ENCODE measurements at regions not wholly inside any gene's neighbourhood (a gene's known extent, or its start where the extent isn't known, plus 50 kb on each side); places are given as distances from the start of the nearest gene placed in this dataset.

DNA sequence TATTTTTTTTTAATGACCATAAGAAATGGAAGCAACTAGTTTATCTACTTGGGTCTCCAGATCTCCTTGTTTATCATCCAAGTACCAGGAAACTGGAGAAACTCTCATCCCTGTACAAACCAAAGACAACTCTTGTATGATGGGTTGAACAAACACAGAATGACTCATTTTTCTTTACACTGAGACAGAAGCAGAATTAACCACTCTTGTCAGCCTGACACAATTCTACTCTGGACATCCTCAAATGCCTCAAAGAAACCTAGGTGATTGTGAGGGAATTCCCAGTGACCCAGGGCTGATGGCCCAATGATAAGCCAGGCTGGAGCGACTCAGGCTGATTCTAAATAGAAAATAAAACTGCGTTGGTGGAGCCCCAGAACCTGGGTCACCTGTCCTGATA is 151.5 kb downstream of the ZNF737 start:
- TF ChIP-seq GATA2 (IDR thresholded peaks at IDR 0.05; ENCODE audit: low read depth, low read length): no peak
- TF ChIP-seq GATA3 (IDR thresholded peaks at IDR 0.05; ENCODE audit: low read depth, low read length): no peak

DNA sequence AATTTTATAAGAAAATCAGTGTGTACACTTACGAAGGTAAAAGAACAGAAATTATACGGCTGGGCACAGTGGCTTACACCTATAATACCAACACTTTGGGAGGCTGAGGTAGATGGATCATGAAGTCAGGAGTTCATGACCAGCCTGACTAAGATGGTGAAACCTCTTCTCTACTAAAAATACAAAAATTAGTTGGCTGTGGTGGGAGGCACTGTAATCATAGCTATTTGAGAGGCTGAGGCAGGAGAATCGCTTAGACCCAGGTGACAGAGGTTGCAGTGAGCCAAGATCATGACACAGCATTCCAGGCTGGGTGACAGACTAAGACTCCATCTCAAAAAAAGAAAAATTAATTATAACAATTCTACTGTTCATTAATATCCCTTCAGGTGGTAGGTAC is 151.9 kb downstream of the ZNF737 start:
- TF ChIP-seq GATA2 (IDR thresholded peaks at IDR 0.05; ENCODE audit: low read depth, low read length): no peak
- TF ChIP-seq GATA3 (IDR thresholded peaks at IDR 0.05; ENCODE audit: low read depth, low read length): no peak

DNA sequence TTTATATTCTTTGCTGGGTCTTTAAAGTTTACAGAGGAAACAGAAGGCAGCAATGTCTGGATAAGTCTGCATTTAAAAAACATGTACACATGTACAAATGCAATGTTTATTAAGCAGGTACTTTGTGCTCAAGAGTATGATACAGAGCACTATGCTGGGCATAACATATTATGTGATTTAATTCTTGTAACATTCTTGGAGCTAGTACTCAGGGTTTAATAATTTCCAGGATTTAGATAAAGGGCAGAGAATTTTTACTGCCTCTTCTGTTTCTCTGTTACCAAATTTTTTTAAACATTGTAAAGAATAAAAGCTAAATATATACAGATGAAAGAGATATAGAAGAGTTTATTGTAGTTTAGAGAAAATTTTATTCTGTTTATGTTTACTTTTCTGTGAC is 152.7 kb downstream of the ZNF737 start:
- no peak for TF ChIP-seq GATA3 (IDR thresholded peaks at IDR 0.05; ENCODE audit: low read depth, low read length)
- no peak for TF ChIP-seq GATA2 (IDR thresholded peaks at IDR 0.05; ENCODE audit: low read depth, low read length)

DNA sequence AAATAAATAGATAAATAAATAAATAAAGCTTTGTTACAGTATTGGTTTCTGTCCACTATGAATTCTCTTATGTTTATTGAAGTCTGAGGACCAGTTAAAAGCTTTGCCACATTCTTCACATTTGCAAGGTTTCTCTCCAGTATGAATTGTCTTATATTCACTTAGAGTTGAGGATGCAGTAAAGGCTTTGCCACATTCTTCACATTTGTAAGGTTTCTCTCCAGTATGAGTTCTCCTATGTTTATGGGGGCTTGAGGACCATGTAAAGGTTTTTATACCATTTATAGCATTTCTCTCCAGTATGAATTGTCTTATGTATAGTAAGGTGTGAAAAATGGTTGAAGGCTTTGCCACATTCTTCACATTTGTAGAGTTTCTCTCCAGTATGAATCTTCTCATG is 168.3 kb downstream of the ZNF737 start:
- TF ChIP-seq GATA2 (IDR thresholded peaks at IDR 0.05; ENCODE audit: low read depth, low read length): no peak
- TF ChIP-seq GATA3 (IDR thresholded peaks at IDR 0.05; ENCODE audit: low read depth, low read length): no peak

DNA sequence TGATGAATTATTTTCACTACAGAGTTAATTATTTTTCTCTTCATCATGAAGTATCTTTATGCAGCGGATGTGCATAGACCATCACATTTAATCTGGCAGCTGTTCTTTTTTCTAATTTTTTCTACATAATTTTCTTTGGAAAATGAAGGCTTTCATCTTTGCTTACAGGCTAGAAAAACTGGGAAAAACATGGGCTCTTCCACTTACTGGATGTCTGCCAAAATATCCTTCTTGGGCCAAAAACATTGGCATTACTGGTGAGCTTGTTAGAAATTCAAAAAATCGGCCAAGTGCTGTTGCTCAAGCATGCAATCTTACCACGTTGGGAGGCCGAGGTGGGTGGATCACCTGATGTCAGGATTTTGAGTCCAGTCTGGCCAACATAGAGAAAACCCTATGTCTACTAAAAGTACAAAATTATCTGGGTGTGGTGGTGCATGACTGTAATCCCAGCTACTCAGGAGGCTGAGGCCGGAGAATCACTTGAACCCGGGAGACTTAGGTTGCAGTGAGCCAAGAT is 176.8 kb downstream of the ZNF737 start:
- TF ChIP-seq GATA3 (IDR thresholded peaks at IDR 0.05; ENCODE audit: low read depth, low read length) (no peak), GATA2 (IDR thresholded peaks at IDR 0.05; ENCODE audit: low read depth, low read length) (no peak)

DNA sequence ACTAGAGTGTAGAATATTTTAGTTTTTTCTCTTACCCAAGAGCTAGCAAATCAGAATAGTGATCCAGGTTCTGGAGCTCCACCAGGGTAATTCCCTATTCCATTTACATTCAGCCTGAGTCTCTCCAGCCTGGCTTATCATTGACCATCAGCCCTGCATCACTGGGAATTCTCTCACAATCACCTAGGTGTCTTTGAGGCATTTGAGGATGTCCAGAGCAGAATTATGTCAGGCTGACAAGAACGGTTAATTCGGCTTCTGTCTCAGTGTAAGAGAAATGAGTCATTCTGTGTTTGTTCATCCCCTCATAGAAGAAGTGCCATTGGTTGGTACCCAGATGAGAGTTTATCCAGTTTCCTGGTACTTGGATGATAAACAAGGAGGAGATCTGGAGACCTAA is 180.5 kb downstream of the ZNF737 start:
- TF ChIP-seq GATA2 (IDR thresholded peaks at IDR 0.05; ENCODE audit: low read depth, low read length) (no peak), GATA3 (IDR thresholded peaks at IDR 0.05; ENCODE audit: low read depth, low read length) (no peak)

DNA sequence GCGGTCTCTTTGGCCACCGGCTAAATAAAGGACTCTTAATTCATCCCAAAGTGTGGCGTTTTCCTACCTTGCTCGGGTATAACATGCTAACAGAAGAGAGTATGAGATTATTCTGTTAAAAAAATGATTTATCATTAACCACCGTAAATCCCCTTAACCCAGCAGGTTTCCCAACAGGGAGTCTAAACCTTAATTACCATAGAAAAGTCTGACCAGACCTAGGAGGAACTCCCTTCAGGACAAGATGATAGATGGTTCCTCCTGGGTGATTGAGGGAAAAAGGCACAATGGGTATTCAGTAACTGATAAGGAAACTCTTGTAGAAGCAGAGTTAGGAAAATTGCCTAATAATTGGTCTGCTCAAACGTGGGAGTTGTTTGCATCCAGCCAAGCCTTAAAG is 193.7 kb downstream of the ZNF737 start:
- TF ChIP-seq GATA2 (IDR thresholded peaks at IDR 0.05; ENCODE audit: low read depth, low read length) (no peak), GATA3 (IDR thresholded peaks at IDR 0.05; ENCODE audit: low read depth, low read length) (no peak)

DNA sequence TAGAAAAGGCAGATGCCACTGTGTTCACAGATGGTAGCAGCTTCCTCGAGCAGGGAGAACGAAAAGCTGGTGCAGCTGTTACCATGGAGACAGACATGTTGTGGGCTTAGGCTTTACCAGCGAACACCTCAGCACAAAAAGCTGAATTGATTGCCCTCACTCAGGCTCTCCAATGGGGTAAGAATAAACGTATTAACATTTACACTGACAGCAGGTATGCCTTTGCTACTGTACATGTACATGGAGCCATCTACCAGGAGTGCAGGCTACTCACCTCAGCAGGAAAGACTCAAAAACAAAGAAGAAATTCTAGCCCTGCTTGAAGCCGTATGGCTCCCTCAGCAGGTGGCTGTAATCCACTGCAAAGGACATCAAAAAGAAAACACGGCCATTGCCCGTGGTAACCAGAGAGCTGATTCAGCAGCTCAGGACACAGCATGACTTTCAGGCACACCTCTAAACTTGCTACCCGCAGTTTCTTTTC is 197.7 kb downstream of the ZNF737 start:
- TF ChIP-seq GATA3 (IDR thresholded peaks at IDR 0.05; ENCODE audit: low read depth, low read length) (no peak), GATA2 (IDR thresholded peaks at IDR 0.05; ENCODE audit: low read depth, low read length) (no peak)

DNA sequence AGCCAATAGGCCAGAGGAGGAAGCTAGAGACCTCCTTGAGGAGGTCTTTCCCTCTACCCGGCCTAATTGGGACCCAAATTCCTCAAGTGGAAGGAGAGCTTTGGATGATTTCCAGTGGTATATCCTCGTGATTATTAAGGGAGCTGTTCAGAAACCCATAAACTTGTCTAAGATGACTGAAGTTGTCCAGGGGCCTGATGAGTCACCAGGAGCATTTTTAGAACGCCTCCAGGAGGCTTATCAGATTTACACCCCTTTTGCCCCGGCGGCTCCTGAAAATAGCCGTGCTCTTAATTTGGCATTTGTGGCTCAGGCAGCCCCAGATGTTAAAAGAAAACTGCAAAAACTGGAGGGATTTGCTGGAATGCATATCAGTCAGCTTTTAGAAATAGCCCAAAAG is 198.1 kb downstream of the ZNF486 start:
- no peak for TF ChIP-seq GATA2 (IDR thresholded peaks at IDR 0.05; ENCODE audit: low read depth, low read length)
- no peak for TF ChIP-seq GATA3 (IDR thresholded peaks at IDR 0.05; ENCODE audit: low read depth, low read length)

DNA sequence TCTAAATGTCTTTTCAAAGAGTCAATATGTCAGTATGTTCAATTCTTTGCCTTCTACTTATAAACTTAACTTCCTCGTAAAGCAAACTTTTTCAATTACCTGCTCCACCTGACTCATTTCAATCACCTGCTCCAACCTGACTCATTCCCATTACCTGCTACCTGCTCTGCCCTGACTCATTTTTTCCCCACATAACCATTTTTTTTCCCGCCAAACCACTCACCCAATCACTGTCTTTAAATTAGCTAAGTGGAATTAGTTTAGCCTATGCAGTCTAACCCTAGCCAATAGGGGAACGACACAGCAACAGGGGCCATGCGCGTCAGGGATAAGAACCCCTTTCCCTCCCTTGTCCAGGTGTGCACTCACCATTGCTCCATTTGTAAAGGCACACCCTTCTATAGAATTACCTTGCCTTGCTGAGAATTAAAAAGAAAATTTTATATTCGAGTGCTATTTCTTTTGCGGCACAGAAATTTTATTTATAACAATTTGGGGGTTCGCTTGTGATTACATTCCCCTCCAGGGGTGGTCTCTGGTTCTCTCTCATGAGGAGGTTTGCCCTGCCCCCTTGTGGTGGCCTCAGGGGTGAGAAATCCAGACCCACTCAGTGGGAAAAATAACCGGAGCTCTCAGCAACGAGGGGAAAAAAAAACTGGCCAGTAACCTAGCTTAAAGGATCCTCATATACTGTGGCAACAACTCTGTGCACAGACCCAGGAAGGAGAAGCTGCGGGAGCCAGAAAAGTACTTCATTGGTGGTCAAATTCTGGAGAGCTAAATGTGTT is 193.1 kb downstream of the ZNF486 start:
- no peak for TF ChIP-seq GATA2 (IDR thresholded peaks at IDR 0.05; ENCODE audit: low read depth, low read length)
- TF ChIP-seq GATA3 (IDR thresholded peaks at IDR 0.05; ENCODE audit: low read depth, low read length): no peak

DNA sequence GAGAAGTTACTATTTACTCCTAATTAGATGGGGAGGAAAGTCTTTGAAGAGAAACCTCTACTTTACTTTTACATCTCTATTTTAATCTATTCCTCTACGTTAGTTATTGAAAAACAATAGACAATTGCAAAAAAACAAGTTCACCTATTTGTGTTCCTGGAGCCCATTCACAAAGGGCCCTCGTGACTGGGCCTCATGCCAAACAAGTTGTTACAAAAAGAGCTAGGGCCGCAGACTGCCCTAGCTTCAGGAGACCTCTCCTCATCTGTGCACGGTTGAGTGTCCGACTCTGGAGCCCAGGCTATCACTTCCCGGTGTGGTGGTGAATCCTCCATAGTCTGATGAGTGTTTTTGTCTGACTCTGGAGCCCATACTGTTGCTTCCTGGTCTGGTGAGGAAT is 190.9 kb downstream of the ZNF486 start:
- TF ChIP-seq GATA2 (IDR thresholded peaks at IDR 0.05; ENCODE audit: low read depth, low read length) (no peak), GATA3 (IDR thresholded peaks at IDR 0.05; ENCODE audit: low read depth, low read length) (no peak)

DNA sequence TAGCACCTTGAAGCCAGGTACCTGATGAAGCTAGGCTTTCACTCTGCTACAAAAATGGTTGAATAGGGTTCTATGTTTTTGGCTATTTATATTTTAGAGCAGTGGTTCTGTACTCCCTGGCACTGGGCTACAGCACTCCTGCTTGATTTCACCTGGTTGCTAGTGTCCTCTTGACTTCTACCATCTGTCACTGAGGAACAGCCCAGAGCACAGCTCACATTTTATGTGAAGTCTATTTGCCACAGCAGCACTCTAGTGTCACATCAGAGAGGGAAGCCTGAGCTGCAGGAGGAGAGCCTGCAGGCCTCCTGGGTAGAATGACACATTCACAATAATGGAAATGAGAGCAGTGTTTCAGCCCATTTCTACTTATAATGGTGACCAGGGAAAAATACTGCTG is 184.2 kb downstream of the ZNF486 start:
- TF ChIP-seq GATA2 (IDR thresholded peaks at IDR 0.05; ENCODE audit: low read depth, low read length): no peak
- no peak for TF ChIP-seq GATA3 (IDR thresholded peaks at IDR 0.05; ENCODE audit: low read depth, low read length)

DNA sequence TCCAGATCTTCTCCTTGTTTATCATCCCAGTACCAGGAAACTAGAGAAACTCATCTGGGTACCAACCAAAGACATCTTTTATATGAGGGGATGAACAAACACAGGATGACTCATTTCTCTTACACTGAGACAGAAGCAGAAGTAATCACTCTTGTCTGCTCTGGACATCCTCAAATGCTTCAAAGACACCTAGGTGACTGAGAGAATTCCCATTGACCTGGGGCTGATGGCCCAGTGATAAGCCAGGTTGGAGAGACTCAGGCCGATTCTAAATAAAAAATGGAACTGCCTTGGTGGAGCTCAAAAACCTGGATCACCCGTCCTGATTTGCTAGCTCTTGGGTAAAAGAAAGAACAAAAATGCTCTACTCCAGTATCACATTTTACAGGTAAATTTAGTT is 182.2 kb downstream of the ZNF486 start:
- TF ChIP-seq GATA3 (IDR thresholded peaks at IDR 0.05; ENCODE audit: low read depth, low read length) (no peak), GATA2 (IDR thresholded peaks at IDR 0.05; ENCODE audit: low read depth, low read length) (no peak)

DNA sequence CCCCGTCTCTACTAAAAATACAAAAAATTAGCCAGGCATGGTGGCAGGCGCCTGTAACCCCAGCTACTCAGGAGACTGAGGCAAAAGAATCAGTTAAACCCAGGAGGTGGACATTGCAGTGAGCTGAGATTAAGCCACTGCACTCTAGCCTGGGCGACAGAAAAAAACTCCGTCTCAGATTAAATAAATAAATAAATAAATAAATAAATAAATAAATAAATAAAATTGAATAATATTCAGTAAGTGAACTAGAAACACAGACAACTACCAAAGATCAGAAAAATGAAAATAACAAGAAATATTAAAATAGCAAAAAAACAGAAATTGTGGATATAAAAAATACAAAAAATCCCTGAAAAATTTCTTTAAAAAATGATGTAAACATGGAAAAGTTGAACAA is 172.4 kb downstream of the ZNF486 start:
- TF ChIP-seq GATA3 (IDR thresholded peaks at IDR 0.05; ENCODE audit: low read depth, low read length): no peak
- no peak for TF ChIP-seq GATA2 (IDR thresholded peaks at IDR 0.05; ENCODE audit: low read depth, low read length)

DNA sequence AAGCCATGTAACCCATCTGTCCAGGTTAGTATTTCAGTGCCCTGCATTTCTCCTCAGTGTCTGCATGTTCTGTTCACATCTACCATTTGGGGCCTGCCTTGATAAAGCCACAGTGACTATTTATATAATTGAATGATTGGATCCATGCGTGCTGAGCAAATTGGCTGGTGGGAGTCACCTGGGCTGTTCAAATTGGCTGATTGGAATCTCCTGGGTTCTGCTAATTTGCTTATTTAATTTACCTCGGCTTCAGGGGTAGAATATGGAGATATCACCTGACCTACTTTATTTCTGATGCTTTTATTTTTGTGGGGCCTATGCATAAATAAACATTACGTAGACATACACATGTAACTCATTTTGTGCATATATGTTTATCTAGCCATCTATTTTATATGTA is 167.7 kb downstream of the ZNF486 start:
- TF ChIP-seq GATA2 (IDR thresholded peaks at IDR 0.05; ENCODE audit: low read depth, low read length): peak; percentile 95
- TF ChIP-seq GATA3 (IDR thresholded peaks at IDR 0.05; ENCODE audit: low read depth, low read length): peak; percentile 88

Measured in SH-SY5Y (cell line).